ENCODE measurements at regions not wholly inside any gene's neighbourhood (a gene's known extent, or its start where the extent isn't known, plus 50 kb on each side); places are given as distances from the start of the nearest gene placed in this dataset.
"Not testable (repeated sequence)": the region's sequence is repeated elsewhere in the genome, so short reads cannot be mapped to it uniquely, and the experiment has no call there.

DNA sequence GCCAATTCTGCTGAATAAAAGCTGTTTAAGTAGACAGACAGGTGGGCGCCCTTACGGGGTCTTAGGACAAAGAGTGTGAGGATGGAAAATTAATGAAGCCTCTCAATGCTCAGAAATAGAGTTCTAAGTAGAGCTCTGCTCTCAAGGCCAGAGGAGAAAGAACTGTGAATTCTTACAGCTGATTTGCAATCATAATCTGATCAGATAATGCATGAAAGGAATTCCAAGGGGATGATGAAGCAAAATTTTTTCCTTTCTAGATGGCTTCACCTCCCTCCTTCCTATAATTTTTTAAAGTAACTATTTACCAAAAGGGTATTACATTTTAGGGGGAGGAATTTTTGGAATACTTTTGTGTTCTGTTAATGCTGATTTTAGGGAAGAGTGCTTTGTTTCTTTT is 308.1 kb upstream of the HS3ST5 start:
- Mint-ChIP-seq H3K9me3 (ENCODE audit: unreplicated experiment) (no peaks in the 10 kb centered on the region), H3K36me3 (ENCODE audit: low read depth, unreplicated experiment) (no peaks in the 10 kb centered on the region), H3K4me3 (ENCODE audit: unreplicated experiment) (no peak overlapping the region), H3K27ac (ENCODE audit: unreplicated experiment) (no peak overlapping the region), H3K4me1 (ENCODE audit: unreplicated experiment) (peaks cover 4% of the 10 kb centered on the region), H3K27me3 (ENCODE audit: unreplicated experiment) (no peaks in the 10 kb centered on the region)
- no peak for DNase-seq (ENCODE audit: low spot score)
- TF ChIP-seq, protein P1, sequence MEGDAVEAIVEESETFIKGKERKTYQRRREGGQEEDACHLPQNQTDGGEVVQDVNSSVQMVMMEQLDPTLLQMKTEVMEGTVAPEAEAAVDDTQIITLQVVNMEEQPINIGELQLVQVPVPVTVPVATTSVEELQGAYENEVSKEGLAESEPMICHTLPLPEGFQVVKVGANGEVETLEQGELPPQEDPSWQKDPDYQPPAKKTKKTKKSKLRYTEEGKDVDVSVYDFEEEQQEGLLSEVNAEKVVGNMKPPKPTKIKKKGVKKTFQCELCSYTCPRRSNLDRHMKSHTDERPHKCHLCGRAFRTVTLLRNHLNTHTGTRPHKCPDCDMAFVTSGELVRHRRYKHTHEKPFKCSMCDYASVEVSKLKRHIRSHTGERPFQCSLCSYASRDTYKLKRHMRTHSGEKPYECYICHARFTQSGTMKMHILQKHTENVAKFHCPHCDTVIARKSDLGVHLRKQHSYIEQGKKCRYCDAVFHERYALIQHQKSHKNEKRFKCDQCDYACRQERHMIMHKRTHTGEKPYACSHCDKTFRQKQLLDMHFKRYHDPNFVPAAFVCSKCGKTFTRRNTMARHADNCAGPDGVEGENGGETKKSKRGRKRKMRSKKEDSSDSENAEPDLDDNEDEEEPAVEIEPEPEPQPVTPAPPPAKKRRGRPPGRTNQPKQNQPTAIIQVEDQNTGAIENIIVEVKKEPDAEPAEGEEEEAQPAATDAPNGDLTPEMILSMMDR (IDR thresholded peaks at IDR 0.05; ENCODE audit: unreplicated experiment) = no peak

DNA sequence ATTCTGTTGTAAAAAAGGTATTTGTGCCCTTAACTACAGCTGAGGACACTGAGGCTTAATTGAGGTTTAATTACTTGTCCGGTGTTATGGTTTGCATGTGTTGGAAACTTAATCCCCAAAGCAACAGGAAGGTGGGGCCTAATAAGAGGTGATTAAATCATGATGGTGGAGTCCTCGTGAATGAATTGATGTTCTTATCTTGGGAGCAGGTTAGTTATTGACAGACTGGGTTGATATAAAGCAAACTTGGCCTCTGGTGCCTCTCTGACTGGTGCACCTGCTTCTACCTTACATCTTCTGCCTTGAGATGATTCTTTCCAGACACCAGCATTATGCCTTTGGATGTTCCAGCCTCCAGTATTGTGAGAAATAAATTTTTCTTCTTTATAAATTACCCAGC is 306.5 kb upstream of the HS3ST5 start:
- Mint-ChIP-seq H3K36me3 (ENCODE audit: low read depth, unreplicated experiment) (no peaks in the 10 kb centered on the region), H3K27ac (ENCODE audit: unreplicated experiment) (no peak overlapping the region), H3K27me3 (ENCODE audit: unreplicated experiment) (no peaks in the 10 kb centered on the region), H3K9me3 (ENCODE audit: unreplicated experiment) (no peaks in the 10 kb centered on the region), H3K4me1 (ENCODE audit: unreplicated experiment) (peaks cover 4% of the 10 kb centered on the region), H3K4me3 (ENCODE audit: unreplicated experiment) (no peak overlapping the region)
- TF ChIP-seq, protein P1 (IDR thresholded peaks at IDR 0.05; ENCODE audit: unreplicated experiment) = no peak
- DNase-seq (ENCODE audit: low spot score) = no peak

DNA sequence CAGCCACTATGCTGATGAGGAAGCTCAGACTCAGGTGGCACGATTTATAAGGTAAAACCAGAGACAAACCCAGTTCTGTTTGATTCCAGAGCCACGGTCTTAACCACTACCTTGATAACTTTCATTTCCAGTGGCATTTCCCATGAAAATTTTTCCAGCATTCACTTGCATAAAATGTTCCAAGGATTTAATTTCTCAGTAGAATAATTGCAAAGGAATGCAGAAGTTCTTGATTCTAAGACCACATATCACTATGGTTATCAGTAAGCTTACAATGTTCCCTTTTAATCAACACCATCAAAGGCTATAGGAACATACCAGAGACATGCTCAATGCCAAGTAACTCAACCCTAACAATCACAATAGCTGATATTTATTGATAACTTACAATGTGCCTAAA is 306.0 kb upstream of the HS3ST5 start:
- TF ChIP-seq, protein P1 (IDR thresholded peaks at IDR 0.05; ENCODE audit: unreplicated experiment) = no peak
- H3K4me3 Mint-ChIP-seq (ENCODE audit: unreplicated experiment) = no peak overlapping the region
- H3K9me3 Mint-ChIP-seq (ENCODE audit: unreplicated experiment) = no peaks in the 10 kb centered on the region
- DNase-seq (ENCODE audit: low spot score) = no peak
- no peaks in the 10 kb centered on the region for H3K36me3 Mint-ChIP-seq (ENCODE audit: low read depth, unreplicated experiment)
- no peak overlapping the region for H3K27ac Mint-ChIP-seq (ENCODE audit: unreplicated experiment)
- H3K4me1 Mint-ChIP-seq (ENCODE audit: unreplicated experiment) = peaks cover 4% of the 10 kb centered on the region
- H3K27me3 Mint-ChIP-seq (ENCODE audit: unreplicated experiment) = no peaks in the 10 kb centered on the region

DNA sequence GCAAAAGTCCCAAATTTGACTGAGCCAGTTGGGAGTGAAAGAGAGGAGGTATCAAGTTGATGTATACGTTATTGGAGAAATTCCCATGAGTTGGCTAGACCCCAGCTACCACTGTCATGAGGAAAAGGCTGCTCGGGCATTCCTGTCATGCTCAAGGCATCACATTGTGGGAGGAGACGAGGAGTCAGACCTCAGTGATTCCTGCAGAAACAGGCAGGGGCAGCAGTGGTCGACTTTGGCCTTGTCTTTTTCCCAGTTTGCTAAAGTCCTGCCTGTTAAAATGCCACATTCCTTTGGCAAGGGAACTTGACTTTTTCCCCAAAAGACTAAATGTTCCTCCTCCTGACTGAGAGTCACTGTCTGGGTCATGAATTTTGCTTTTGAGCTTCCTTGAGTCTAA is 295.5 kb upstream of the HS3ST5 start:
- peaks cover 6% of the 10 kb centered on the region for H3K27me3 Mint-ChIP-seq (ENCODE audit: unreplicated experiment)
- no peaks in the 10 kb centered on the region for H3K4me1 Mint-ChIP-seq (ENCODE audit: unreplicated experiment)
- TF ChIP-seq, protein P1 (IDR thresholded peaks at IDR 0.05; ENCODE audit: unreplicated experiment) = no peak
- no peak for DNase-seq (ENCODE audit: low spot score)
- H3K4me3 Mint-ChIP-seq (ENCODE audit: unreplicated experiment) = no peak overlapping the region
- no peaks in the 10 kb centered on the region for H3K36me3 Mint-ChIP-seq (ENCODE audit: low read depth, unreplicated experiment)
- H3K27ac Mint-ChIP-seq (ENCODE audit: unreplicated experiment) = no peak overlapping the region
- H3K9me3 Mint-ChIP-seq (ENCODE audit: unreplicated experiment) = no peaks in the 10 kb centered on the region

DNA sequence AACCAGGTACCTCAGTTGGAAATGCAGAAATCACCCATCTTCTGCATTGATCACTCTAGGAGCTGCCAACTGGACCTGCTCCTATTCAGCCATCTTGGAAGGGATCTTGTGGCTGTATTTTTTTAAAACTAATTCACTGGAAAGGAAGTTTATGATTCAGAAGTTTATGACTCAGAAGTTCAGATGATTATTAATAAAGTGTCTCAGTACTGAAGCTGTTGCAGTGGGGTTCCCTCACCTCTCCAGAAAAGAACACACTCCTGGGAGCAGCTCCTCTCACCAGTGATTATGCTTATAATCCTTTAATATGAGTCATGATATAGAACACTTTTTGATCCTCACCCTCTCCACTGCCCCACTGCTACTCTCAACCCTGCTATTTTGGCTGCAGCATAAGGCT is 291.2 kb upstream of the HS3ST5 start:
- DNase-seq (ENCODE audit: low spot score) = no peak
- no peaks in the 10 kb centered on the region for H3K9me3 Mint-ChIP-seq (ENCODE audit: unreplicated experiment)
- H3K36me3 Mint-ChIP-seq (ENCODE audit: low read depth, unreplicated experiment) = no peaks in the 10 kb centered on the region
- TF ChIP-seq, protein P1 (IDR thresholded peaks at IDR 0.05; ENCODE audit: unreplicated experiment) = no peak
- H3K4me3 Mint-ChIP-seq (ENCODE audit: unreplicated experiment) = no peak overlapping the region
- peaks cover 4% of the 10 kb centered on the region for H3K27me3 Mint-ChIP-seq (ENCODE audit: unreplicated experiment)
- no peak overlapping the region for H3K27ac Mint-ChIP-seq (ENCODE audit: unreplicated experiment)
- no peaks in the 10 kb centered on the region for H3K4me1 Mint-ChIP-seq (ENCODE audit: unreplicated experiment)

DNA sequence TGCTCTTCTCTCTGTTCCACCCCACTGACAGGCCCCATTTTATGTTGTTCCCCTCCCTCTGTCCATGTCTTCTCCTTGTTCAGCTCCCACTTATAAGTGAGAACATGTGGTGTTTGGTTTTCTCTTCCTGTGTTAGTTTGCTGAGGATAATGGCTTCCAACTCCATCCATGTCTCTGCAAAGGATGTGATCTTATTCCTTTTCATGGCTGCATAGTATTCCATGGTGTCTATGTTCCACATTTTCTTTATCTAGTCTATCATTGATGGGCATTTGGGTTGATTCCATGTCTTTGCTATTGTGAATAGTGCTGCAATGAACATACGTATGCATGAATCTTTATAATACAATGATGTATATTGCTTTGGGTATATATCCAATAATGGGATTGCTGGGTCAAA is 283.4 kb upstream of the HS3ST5 start:
- not testable (repeated sequence) for H3K4me3 Mint-ChIP-seq (ENCODE audit: unreplicated experiment); H3K27me3 Mint-ChIP-seq (ENCODE audit: unreplicated experiment); H3K36me3 Mint-ChIP-seq (ENCODE audit: low read depth, unreplicated experiment); H3K27ac Mint-ChIP-seq (ENCODE audit: unreplicated experiment); H3K9me3 Mint-ChIP-seq (ENCODE audit: unreplicated experiment); DNase-seq (ENCODE audit: low spot score); H3K4me1 Mint-ChIP-seq (ENCODE audit: unreplicated experiment)

All from endothelial cell (in vitro differentiated cells).